HG02938 (cell line): ENCODE measurements at regions not wholly inside any gene's neighbourhood (a gene's known extent, or its start where the extent isn't known, plus 50 kb on each side); places are given as distances from the start of the nearest gene placed in this dataset.
"Not testable (repeated sequence)": the region's sequence is repeated elsewhere in the genome, so short reads cannot be mapped to it uniquely, and the experiment has no call there.

Source experiments
- ATAC-seq: cut with Tn5 transposase; IDR thresholded peaks from one replicate; pipeline ENCODE4 v1.9.1; 2021; ENCODE audit warnings: mild to moderate bottlenecking, moderate library complexity; ENCODE audit not compliant: unreplicated experiment

- no peak for ATAC-seq
These were observed 1915.7 kb upstream of the CELF4 start for GRCh38 chr18:39481281-39481680.

DNA sequence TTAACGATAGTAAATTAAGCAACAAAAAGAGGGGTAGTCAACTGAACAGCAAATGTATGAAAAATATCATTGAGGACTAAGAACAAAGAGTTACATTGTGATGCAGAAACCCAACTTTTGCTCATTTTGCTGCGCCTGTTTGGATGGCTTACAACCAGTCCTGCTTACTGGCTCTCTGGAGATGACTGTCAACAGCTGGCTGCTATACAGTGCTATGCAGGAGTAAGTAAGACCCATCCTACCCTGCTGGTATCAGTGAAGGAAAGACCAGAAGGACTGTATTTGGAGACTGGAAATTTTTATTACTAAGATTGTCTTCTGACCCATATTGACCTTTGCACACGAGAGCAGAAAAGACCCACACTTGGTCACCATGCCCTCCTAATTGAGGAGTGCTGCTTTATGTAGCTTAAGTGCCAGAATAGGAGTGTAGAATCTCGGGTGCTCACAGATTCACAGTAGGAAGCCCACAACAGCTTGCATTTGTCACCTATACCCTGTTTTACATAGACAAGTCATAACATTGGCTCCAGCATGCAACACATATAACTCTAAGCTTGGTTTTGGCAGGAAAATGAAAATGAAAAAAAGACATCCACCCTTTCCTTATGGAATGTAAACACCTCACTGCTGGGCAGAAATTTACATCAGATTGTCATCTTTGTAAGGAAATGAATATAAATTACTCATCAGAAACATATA lies 1915.0 kb upstream of the CELF4 start:
- ATAC-seq, result no peak

DNA sequence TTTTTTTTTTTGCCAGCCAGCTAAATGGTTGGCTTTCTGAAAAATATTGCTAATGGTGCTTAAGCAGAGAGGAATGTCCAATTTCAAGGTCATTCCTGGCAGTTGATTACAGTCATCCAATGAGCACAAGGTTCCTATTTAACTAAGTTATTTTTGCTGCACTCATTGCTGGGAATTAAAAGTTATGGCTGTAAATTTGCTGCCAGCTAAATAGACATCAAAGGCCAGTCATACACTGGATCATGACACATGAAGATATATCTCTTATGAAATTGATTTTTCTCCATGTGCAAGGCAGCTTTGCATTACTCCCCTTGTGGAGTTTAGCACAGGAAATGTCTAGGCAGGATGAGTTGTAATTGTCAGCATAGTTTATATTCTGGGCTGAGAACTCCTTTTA lies 1898.4 kb upstream of the CELF4 start:
- ATAC-seq, result no peak

DNA sequence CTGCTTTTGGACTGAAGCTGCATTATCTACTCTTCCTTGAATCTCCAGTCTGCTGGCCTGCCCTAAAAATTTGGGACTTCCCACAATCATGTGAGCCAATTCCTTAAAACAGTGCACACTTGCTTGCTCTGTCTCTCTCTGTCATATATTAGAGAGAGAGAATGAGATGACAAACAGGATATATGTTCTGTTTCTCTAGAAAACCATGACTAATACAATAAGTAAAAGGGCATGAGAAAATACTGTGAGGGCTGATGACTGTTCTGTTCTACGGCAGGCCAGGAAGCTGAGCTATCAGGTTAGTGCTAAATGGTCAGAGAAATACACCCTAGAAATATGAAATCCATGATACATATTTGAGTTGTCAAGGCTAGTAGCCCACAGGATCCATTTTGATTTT lies 1896.8 kb upstream of the CELF4 start:
- ATAC-seq, result no peak

GRCh38 chr18:39460136-39460535 lies 1894.5 kb upstream of the CELF4 start:
- ATAC-seq, result no peak

DNA sequence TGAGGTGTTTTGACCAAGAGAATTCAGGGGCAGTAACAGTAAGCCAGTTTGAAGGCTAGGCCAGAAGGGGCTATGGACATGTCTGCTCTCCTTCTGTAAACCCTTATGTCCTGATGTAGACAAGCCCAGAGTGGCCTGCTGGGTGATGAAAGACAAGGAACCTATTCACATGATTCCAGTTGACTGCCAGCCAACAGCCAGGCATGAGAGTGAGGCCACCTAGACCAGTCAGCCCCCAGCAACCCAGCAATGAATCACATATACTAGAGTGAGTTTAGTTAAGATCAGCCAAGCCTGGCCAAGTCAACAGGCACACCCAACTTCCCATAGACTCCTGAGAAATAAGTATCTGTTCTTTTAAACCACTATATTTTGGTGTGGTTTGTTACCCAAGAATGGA lies 1889.7 kb upstream of the CELF4 start:
- no peak for ATAC-seq

DNA sequence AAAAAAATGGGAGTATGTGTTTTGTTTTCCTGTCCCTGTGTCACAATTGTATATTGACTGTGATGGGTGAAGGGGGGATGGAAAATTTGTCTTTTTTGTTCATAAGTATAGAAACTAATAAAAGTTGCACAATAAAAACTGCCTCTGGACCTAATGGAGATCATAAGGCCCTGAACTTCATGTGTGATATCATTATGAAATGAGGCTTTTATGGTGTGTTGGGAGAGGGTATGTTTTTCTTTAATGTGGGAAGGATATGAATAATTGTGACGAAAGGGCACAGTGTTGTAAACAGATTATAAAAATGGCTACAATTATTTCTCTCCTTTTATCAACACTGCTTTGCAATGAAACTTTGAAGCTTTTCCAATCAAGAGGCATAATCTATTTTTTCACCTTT lies 1889.3 kb upstream of the CELF4 start:
- no peak for ATAC-seq

DNA sequence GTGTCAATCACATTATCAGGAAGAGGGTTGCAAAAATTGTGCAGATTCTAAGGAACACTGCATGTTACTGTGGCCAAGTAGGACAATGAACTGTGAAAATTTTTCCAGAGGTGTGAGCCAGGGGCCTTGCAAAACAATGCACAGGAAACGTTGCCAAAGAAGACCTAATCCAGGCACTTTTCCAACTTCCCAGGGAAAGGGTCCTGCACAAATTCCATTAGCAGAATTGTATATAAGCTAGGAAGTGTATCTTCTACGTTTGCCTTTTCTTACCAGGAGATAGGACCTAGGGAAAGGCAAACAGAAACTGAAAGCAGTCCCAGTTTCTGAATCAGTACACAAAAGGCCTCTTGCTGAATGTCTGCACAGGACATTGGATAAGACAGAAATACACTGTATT lies 1888.3 kb upstream of the CELF4 start:
- ATAC-seq, result no peak

- ATAC-seq, result no peak
These were observed 1887.8 kb upstream of the CELF4 start for GRCh38 chr18:39453356-39453755.

DNA sequence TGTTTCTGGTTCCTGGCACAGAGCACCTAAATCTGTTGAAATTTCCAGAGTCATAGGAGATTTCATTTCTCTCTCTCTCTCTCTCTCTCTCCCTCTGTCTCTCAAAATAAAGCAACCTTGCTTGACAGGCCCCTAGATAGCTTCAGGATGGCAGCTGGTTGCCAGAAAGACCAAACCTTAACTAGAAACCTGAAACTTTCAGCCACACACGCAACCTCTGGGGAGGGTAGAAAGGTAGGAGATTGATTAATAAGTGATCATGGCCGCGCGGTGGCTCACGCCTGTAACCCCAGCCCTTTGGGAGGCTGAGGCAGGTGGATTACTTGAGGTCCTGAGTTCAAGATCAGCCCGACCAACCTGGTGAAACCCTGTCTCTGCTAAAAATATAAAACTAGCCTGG lies 1885.4 kb upstream of the CELF4 start:
- no peak for ATAC-seq

DNA sequence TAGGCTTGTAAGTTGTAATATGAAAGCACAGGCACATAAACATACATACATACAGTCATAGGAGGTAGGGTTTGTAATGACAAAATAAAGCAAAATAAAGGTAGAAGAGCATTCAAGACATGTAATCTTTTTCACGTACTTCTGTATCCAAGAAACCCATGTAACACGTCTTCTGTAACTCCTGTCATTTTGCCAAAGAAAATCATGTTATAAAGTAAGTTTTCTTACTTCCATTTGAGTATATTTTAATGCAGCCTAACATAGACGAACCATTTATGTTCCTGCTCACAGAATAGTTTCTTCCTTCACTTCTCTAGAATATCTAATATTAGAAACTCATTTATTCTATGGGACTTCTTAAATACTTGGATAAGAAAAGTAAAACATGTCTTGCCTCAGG lies 1884.0 kb upstream of the CELF4 start:
- no peak for ATAC-seq

- ATAC-seq, result no peak
These were observed 1883.3 kb upstream of the CELF4 start for GRCh38 chr18:39448942-39449341.

DNA sequence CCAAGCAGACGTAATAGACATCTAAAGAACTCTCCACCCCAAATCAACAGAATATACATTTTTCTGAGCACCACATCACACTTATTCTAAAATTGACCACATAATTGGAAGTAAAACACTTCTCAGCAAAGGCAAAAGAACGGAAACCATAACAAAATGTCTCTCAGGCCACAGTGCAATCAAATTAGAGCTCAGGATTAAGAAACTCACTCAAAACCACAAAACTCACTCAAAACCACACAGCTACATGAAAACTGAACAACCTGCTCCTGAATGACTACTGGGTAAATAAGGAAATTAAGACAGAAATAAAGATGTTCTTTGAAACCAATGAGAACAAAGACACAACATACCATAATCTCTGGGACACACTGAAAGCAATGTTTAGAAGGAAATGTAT lies 1879.4 kb upstream of the CELF4 start:
- ATAC-seq, result not testable (repeated sequence)

- no peak for ATAC-seq
These were observed 1876.0 kb upstream of the CELF4 start for GRCh38 chr18:39441648-39442047.

GRCh38 chr18:39435996-39436395 lies 1870.4 kb upstream of the CELF4 start:
- ATAC-seq, result no peak

DNA sequence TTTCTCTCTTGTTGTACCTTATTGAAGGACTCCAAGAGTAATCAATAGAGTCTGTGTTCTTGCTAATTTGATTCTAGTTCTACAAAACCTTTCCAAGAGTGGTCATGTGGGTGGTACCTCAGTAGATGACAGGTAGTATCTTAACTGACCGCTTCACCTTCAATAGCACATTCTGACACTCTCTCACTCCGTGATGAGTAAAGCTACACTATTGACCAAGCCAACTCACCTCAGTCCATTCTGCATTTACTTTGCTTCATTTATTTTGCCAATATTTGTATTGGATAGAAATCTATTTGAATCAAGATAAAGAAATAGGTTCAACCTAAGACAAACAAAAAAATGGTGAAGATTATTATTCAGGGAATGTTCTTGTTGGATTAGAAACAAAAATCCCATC lies 1869.6 kb upstream of the CELF4 start:
- ATAC-seq, result no peak

DNA sequence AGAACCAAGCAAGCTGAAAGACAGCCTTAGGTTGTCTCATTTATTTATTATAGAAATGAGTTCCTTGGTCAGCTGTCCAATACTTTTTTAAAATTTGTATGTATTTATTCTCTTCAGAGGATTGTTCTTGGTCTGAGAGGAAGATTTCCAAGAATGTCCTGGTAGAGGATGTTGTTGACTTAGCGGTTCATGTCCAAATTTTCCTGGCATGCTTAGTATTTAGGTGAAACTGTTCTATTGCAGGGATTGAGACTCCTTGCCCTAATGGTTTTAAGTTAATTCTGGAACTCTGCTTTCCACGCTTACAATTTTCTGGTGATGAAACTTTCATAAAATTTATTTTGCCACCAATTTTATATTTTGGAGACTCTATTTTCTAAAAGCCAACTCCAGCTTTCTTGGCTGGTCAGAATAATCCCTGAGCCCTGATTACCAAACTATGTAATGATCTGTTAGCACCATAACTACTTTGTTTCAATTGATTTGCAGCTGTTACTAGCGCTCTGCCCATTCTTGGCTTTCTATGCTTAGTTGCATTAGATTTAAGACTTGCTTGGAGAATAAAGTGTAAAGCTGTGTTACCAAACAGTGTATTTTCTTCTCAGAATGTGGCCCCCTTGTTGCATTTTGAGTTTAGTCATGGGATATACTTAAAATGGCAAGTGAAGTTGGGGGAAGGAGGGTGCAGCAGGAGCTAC lies 1868.8 kb upstream of the CELF4 start:
- no peak for ATAC-seq

DNA sequence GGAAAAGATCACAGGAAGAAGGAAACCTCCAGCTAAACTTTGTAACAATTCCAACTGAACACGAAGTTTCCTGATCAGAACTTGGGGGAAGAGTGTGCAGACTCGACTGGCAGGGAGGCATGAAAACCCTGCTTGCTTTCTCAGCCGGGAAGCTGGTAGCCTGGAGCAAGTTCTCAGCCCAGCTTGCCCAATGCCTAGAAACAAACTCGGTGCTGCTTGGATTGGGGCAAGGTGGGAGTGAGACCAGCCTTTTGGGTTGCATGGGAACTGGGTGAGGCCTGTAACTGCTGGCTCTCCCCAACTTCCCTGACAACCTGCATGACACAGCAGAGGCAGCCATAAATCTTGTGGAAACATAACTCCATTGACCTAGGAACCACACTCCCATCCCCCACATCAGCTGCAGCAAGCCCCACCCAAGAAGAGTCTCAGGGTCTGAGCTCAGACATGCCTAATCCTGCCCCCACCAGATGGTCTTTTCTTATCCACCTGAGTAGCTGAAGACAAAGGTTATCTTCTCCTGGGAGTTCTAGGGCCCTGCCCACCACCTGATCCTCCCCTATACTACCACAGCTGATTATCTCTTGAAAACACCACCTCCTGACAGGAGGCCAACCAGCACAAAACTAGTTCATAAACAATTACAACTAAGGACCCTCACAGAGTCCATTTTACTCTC lies 1859.7 kb upstream of the CELF4 start:
- ATAC-seq, result no peak

DNA sequence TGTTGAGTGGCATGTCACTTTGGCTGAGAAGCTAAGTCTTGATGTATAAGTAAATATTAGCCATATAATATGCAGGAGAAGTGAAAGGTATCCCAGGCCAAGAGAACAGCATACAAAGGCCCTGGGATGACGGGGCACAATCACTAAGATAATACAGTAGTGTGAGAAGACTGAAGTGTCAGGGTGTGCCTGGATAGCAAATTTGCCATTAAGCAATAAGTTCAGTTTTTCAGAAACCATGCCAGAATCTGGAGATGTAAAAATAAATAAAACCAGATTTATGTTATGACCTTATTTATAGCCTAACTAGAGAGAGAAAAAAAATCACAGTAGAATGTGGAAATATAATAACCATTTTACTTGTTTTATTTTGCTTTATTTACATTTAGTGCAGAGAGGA lies 1858.7 kb upstream of the CELF4 start:
- no peak for ATAC-seq

- ATAC-seq, result no peak
These were observed 1855.7 kb upstream of the CELF4 start for GRCh38 chr18:39421276-39421675.

GRCh38 chr18:39419315-39419714 lies 1853.7 kb upstream of the CELF4 start:
- ATAC-seq, result no peak

DNA sequence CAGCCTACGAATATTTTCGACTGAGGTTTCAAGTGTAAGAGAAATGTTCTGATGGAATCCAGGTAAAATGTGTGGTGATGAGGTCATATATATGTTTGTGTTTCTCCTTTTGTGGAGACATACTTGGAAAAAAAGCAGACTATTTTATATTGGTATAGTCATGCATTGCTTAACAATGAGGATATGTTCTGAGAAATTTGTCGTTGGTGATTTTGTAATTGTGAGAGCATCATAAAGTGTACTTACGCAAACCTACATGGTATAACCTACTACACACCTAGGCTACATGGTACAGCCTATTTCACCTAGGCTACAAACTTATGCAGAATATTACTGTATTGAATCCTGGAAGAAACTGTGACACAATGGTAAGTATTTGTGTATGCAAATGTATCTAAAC lies 1849.9 kb upstream of the CELF4 start:
- no peak for ATAC-seq
